KOPT-K1 (cell line): ENCODE measurements at regions not wholly inside any gene's neighbourhood (a gene's known extent, or its start where the extent isn't known, plus 50 kb on each side); places are given as distances from the start of the nearest gene placed in this dataset.

Experiments used
- H3K27ac ChIP-seq: fragments of 200-600 bp; sonication (generic); 2 replicates; pipeline ENCODE4 v1.5.1; 2016; ENCODE audit warnings: antibody characterized with exemption, mild to moderate bottlenecking, low read depth, low read length; ENCODE audit not compliant: poor library complexity, severe bottlenecking
- H3K36me3 ChIP-seq: fragments of 200-600 bp; sonication (generic); 2 replicates; pipeline ENCODE4 v1.5.1; 2017; ENCODE audit warnings: antibody characterized with exemption, mild to moderate bottlenecking, low read length, moderate library complexity; ENCODE audit not compliant: insufficient read depth
- H3K9me3 ChIP-seq: fragments of 200-600 bp; sonication (generic); 2 replicates; pipeline ENCODE4 v1.5.1; 2017; ENCODE audit warnings: antibody characterized with exemption, low read length, mild to moderate bottlenecking; ENCODE audit not compliant: insufficient read depth, poor library complexity, severe bottlenecking

DNA sequence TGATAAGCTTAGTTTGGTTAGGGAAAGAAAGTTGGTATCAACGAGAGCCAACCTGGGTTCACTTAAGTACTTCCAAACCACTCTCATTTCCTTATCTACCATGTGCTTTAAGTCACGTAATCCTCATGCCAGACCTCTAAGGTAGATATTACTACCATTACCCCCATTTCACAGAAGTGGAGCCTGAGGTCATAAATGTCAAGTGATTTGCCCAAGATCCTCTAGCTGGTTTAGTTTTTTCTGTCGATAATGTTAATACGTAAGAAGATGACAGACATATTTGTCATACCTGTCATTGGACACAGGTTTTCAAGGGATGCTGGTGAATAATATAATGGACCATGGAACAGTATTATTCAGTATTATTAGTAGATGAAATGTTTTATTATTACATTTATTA is 197.4 kb upstream of the MKLN1 start:
- no peaks in the 10 kb centered on the region for H3K36me3 ChIP-seq
- no peaks in the 10 kb centered on the region for H3K9me3 ChIP-seq
- no peak overlapping the region for H3K27ac ChIP-seq

DNA sequence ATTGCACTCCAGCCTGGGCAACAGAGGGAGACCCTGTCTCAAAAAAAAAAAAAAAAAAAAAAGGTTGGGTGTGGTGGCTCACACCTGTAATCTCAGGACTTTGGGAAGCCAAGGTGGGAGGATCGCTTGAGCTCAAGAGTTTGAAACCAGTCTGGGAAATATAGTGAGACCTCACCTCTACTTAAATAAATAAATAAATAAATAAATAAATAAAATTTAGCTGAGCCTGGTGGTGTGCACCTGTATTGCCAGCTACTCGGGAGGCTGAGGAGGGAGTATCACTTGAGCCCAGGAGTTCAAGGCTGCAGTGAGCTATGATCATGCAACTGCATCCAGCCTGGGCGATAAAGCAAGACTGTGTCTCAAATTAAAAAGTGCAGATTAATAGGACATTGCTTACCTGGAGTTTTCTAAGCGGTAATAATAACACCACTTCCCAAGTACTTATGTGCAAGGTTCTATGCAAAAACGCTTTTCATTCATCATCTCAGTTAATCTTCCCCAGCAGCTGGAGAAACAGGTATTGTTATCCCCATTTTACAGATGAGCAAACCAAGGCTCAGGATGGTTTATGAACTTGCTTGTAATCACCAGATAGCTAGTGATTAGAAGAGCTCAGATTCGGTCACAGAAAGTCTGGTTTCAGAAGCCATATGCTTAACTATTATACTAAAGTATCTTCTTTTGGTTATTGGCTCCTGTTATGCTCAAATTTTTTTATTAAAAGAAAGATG is 196.5 kb upstream of the MKLN1 start:
- Histone ChIP-seq H3K9me3 (no peaks in the 10 kb centered on the region), H3K36me3 (no peaks in the 10 kb centered on the region), H3K27ac (no peak overlapping the region)

DNA sequence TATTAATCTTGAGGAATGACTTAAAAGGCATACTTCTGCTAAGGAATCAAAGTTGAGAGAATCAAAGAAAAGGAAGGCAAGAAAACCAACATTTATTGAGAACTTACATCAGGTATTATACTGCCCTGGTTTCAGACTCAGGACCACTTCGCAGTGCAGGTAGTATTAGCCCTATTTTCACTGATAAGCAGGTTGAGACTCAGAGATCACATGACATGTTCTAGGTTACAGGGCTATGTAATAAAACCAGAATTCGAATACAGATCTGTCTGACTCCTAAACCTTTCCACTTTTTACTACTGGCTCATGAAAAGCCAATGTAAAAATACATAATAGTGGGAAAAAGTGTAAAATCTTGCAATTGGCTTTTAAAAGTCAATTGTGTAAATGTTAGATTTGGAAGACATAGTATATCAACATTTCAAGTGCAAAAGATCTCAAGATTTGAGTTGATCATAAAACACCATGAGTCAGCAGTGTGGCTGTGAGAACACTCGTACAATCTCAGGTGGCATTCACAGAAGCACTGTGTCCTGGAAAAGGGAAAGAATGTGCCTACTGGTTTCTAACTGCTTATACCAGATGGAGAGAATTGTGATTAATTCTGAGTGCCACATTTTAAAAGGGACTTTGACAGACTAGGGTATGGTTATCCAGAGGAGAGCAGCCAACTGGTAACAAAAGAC is 195.8 kb upstream of the MKLN1 start:
- no peaks in the 10 kb centered on the region for H3K36me3 ChIP-seq
- no peaks in the 10 kb centered on the region for H3K9me3 ChIP-seq
- no peak overlapping the region for H3K27ac ChIP-seq

DNA sequence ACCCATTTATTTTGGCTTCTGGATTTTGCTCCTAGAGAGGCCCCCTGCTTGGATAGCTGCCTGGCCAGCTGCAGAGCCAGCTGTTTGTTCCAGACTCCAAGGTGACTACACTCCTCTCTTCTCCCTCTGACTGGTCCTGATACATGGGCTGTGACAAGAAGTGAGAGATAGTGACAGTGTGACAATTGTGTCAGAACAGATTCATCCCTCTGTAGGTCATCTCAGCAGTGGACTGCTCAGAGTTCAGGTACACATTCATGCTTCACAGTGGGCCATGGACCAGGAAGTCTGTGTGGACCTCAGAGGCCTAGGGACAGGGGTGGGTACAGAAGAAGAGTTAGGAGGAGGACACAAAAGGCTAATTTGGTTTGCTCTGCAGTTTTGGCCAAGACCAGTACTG is 188.2 kb upstream of the MKLN1 start:
- H3K36me3 ChIP-seq, result no peaks in the 10 kb centered on the region
- H3K9me3 ChIP-seq, result no peaks in the 10 kb centered on the region

DNA sequence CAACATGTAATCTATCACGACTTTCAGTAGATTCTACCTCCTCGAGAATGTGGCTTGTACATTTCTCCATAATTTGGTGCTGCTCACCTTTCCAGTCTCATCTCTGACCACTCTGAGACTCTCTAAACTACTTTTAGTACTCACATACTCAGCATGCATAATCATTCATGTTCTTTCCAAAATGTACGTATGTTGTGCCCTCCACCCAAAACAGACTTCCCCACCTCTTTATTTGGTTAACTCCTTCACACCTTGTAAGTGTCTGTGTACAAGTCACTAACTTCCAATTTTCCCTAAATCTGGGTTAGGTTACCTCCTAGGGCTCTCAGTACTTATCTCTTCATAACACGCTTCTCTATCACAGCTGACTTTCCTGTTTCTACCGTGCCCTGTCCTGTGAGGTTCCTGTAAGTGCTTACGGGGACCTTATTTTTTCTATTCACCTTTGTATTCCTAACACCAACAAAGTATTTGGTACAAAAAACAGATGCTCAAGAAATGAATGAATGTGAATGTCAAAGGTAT is 186.2 kb upstream of the MKLN1 start:
- H3K36me3 ChIP-seq, result no peaks in the 10 kb centered on the region
- no peak overlapping the region for H3K27ac ChIP-seq
- H3K9me3 ChIP-seq, result no peaks in the 10 kb centered on the region

More for the DNA sequence above, 188.2 kb upstream of the MKLN1 start:
- H3K27ac ChIP-seq, result no peak overlapping the region

DNA sequence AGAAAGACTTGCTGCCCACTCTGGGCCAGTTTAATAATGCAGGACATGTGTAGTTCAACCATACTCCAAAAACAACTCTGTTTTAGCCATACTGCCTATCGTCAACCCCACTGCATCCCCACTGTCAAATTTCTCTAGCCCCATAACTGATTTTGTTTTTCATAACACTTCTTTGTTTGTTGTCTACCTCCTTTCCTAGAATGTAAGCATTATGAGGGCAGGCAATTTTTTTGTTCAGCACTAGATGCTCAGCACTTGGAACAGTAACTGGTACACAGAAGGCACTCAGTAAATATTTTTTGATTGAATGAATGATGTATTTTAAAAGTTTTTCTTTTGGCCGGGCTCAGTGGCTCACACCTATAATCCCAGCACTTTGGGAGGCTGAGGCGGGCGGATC is 183.8 kb upstream of the MKLN1 start:
- Histone ChIP-seq H3K36me3 (no peaks in the 10 kb centered on the region), H3K27ac (no peak overlapping the region), H3K9me3 (no peaks in the 10 kb centered on the region)

DNA sequence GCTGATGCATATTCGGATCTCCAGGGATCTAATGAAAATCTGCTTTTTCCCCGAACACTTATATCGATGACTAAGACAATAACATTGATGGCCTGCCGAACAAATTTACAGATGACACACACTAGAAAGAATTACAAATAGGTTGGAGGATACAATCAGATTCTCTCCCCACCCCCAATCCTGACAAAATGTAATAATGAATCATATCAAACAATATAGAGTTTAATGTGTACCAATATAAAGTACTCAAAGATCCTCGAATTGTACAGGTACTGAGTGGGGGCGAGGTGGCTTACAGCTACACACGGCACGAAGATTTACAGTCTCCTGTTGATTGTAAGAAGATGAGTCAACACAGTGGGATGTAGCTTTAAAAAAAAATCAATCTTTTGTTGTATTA is 182.7 kb upstream of the MKLN1 start:
- Histone ChIP-seq H3K9me3 (no peaks in the 10 kb centered on the region), H3K36me3 (no peaks in the 10 kb centered on the region), H3K27ac (no peak overlapping the region)

DNA sequence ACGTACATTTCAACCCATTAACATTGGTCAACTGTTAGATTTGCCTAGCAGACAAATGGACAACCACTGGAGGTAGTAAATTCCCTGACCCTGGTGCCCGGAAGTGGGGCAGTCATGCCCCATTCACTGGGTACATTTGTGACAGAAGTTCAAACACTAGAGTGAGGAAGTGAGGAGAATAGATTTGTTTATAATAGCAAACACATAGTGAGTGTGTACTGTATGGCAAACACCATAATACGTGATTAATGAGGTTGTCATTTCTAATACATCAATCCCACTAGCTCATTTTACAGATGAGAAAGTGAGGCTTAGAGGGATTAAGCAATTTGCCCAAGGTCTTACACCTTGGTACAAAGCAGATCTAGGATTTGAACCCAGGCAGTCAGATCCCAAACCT is 181.9 kb upstream of the MKLN1 start:
- Histone ChIP-seq H3K9me3 (no peaks in the 10 kb centered on the region), H3K27ac (no peak overlapping the region), H3K36me3 (no peaks in the 10 kb centered on the region)

DNA sequence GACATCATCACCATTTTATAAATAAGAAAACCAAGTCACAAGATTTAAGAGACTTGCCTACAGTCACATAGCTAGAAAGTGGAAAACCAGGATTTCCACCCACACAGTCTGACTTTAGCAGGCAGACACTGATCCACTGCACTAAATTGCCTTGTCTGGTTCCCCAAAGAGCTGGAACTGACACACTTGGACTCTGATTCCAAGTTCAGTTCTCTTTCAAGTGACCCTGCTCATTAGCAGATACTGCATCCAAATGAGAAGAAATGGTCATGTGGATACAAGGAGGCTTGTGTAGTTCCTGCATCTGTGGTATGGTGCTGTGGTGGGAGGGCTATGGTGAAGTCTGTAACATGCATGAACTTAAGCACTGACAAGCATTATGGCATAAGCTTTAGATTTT is 180.1 kb upstream of the MKLN1 start:
- no peaks in the 10 kb centered on the region for H3K9me3 ChIP-seq
- H3K36me3 ChIP-seq, result no peaks in the 10 kb centered on the region
- no peak overlapping the region for H3K27ac ChIP-seq

DNA sequence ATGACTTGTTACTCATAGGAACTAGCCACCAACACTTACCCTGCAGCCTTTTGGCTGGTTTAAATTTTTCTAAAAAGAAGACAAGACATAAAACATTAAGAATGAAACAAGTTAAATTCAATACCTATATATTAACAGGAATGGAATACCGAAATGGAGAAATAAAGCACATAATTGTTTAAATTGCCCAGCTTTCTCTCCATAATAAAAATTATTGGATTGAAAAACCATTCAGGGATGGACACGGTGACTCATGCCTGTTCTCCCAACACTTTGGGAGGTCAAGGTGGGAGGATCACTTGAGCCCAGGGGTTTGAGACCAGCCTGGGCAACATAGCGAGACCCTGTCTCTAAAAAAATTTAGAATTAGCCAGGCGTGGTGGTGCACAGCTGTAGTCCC is 179.4 kb upstream of the MKLN1 start:
- Histone ChIP-seq H3K27ac (no peak overlapping the region), H3K9me3 (no peaks in the 10 kb centered on the region), H3K36me3 (no peaks in the 10 kb centered on the region)

DNA sequence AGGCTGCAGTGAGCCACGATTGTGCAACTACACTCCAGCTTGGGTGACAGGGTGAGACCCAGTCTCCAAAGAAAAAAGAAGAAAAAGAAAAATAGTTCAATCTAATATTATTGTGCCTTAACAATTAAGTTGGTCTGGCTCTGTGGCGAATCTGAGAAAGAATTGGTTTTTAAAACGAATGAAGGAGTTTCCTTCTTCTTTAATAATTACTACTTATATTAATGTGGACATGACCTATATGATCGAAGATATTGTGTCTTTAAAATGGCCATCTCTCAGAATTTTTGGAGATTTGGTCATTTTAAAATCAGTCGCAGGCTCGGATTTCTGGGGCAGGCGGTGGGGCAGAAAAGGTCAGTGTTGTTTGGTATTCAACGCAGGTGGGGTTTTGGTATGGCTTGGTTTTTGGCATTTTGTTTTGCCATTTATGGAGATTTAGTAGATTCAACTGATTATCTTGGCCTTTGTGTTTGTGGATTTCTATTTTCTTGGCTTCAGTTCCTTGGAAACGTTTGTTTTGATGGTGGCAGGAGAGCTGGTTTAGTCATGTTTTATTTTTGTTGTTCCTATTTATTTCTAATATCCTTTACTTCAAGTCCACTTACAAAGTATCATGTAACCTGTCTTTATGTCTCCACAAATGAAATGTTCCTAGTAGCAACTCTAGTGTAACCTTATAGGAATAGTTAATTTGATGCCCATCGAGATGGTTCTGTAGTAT is 178.8 kb upstream of the MKLN1 start:
- no peaks in the 10 kb centered on the region for H3K9me3 ChIP-seq
- H3K27ac ChIP-seq, result no peak overlapping the region
- no peaks in the 10 kb centered on the region for H3K36me3 ChIP-seq

DNA sequence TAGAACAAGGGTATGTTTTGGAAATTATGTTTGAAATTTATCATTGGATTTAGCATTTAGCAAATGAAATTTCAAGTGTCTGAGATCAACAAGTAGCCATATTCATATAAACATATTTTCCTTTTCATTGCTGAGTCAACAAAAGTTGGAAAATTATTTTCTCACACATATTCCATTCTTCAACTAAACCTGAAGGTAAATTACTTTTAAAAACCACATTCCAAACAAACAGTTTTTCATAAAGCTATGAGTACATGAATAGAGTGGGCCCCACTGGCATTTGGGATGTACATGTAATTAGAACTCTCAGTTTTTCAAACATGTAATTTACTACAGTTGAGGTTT is 178.3 kb upstream of the MKLN1 start:
- Histone ChIP-seq H3K27ac (no peak overlapping the region), H3K9me3 (no peaks in the 10 kb centered on the region), H3K36me3 (no peaks in the 10 kb centered on the region)

DNA sequence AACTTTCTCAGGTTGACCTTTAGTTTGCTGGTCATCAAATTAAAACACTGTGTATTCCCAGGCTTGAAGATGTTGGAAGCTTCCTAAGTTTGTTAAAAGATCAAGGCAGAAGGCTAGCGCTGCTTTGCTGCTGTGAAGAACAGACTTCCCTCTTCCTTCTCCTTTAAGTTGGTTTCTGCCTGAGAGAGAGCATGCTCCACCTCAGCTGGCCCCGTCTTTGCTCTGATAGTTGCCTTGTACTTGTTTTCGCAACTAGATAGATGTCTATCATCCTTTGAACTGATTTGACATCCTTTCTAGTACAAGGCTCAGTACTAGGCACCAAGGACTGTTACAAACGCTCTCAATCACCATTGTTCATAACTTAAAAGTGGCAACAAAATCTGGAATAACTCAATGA is 177.8 kb upstream of the MKLN1 start:
- H3K36me3 ChIP-seq, result no peaks in the 10 kb centered on the region
- no peak overlapping the region for H3K27ac ChIP-seq
- no peaks in the 10 kb centered on the region for H3K9me3 ChIP-seq

DNA sequence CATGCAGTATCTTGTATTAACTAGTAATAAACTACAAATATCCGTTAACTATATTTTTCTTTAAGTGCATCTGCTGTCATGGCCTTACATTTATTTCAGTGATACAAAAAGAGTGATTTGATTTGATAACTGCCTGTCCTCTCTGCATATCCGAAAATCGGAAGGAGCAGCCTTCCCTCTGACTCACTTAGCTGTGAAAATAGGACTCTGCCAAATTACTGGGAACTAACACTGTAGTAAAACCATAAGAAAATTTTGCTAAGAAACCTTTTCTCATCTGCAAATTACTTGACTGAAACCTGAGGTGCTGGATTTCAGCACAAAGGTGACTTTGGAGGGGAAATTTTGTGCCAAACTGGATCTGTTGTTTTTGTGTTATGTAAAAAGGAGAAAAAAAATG is 176.6 kb upstream of the MKLN1 start:
- Histone ChIP-seq H3K27ac (no peak overlapping the region), H3K9me3 (no peaks in the 10 kb centered on the region), H3K36me3 (no peaks in the 10 kb centered on the region)

DNA sequence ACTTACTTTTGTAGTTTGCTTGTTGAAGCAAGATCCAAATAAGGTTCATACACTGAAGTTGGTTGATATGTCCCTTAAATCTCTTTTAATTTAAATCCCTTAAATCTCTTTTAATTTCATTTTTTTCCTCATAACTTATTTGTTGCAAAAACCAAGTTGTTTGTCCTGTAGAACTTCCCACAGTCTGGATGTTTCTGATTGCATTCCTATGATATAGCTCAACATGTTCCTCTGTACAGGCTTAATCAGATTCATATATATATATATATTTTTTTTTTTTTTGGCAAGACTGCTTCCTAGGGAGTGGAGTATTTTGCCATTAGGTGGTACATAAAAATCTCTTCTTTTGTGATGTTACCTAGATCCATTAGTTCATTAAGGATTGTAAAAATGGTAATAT is 174.9 kb upstream of the MKLN1 start:
- no peak overlapping the region for H3K27ac ChIP-seq
- no peaks in the 10 kb centered on the region for H3K36me3 ChIP-seq
- no peaks in the 10 kb centered on the region for H3K9me3 ChIP-seq
